IMR-90 (cell line): ENCODE measurements at regions not wholly inside any gene's neighbourhood (a gene's known extent, or its start where the extent isn't known, plus 50 kb on each side); places are given as distances from the start of the nearest gene placed in this dataset.

Experiments
- ATAC-seq: fragments of 200-7000 bp; cut with Tn5 transposase; 2 replicates; pipeline ENCODE4 v1.9.1; 2020; ENCODE audit warnings: low read depth, mild to moderate bottlenecking, moderate library complexity
- BruUV-seq: library from RNA; stranded (reverse); fragments of 400-500 nt; replicated peaks from 2 replicates; lab custom pipeline; 2021; lab: Mats Ljungman, UMichigan
- CTCF ChIA-PET: fragments of 300-600 bp; formaldehyde crosslinking; extraction: SDS; loops from one replicate; lab custom pipeline; 2021; ENCODE audit warnings: antibody characterized with exemption; lab: Yijun Ruan, JAX
- POLR2A ChIA-PET: fragments of 300-600 bp; sonication (Branson Sonifier 250); formaldehyde crosslinking; loops from one replicate; lab custom pipeline; 2022; ENCODE audit warnings: antibody characterized with exemption; ENCODE audit not compliant: unreplicated experiment; lab: Charles Lee
- DNase-seq: peaks from one replicate; pipeline ENCODE4 v3.0.0; 2013
- H2AFZ ChIP-seq: replicated peaks from 2 replicates; pipeline ENCODE3; 2013; ENCODE audit warnings: low read length, mild to moderate bottlenecking; ENCODE audit not compliant: poor library complexity
- H2AK5ac ChIP-seq: 2 replicates; pipeline ENCODE4 v1.6.1; 2013; ENCODE audit warnings: low read depth, low read length, inconsistent platforms
- H2AK9ac ChIP-seq: replicated peaks from 2 replicates; pipeline ENCODE3; 2013; ENCODE audit warnings: mild to moderate bottlenecking, low read depth, low read length, moderate library complexity; ENCODE audit not compliant: poor library complexity
- H2BK120ac ChIP-seq: 2 replicates; pipeline ENCODE4 v1.6.1; 2013; ENCODE audit warnings: low read depth, low read length, inconsistent platforms
- H2BK15ac ChIP-seq: 3 replicates; pipeline ENCODE4 v1.6.1; 2013; ENCODE audit warnings: low read depth, low read length, inconsistent platforms
- H2BK20ac ChIP-seq: 2 replicates; pipeline ENCODE4 v1.6.1; 2013; ENCODE audit warnings: low read depth, mild to moderate bottlenecking, inconsistent platforms, low read length, moderate library complexity
- H2BK5ac ChIP-seq: 2 replicates; pipeline ENCODE4 v1.6.1; 2013; ENCODE audit warnings: mild to moderate bottlenecking, low read depth, low read length, inconsistent platforms; ENCODE audit not compliant: poor library complexity, severe bottlenecking
- H3K14ac ChIP-seq: replicated peaks from 2 replicates; pipeline ENCODE4 v1.6.1; 2013; ENCODE audit warnings: low read depth, low read length, inconsistent platforms
- H3K18ac ChIP-seq: 2 replicates; pipeline ENCODE4 v1.6.1; 2013; ENCODE audit warnings: low read depth, low read length, control low read depth
- H3K23ac ChIP-seq: 2 replicates; pipeline ENCODE4 v1.6.1; 2013; ENCODE audit warnings: low read depth, low read length, inconsistent platforms
- H3K27ac ChIP-seq: 2 replicates; pipeline ENCODE4 v1.5.1; 2013; ENCODE audit warnings: mild to moderate bottlenecking, control low read depth, low read length; ENCODE audit not compliant: insufficient read depth
- H3K27me3 ChIP-seq: 2 replicates; pipeline ENCODE4 v1.6.1; 2013; ENCODE audit warnings: low read length; ENCODE audit not compliant: control insufficient read depth, insufficient read depth
- H3K36me3 ChIP-seq: 2 replicates; pipeline ENCODE4 v1.6.1; 2013; ENCODE audit warnings: low read length, mixed read lengths; ENCODE audit not compliant: control insufficient read depth, insufficient read depth
- H3K4ac ChIP-seq: 2 replicates; pipeline ENCODE4 v1.6.1; 2013; ENCODE audit warnings: low read depth, low read length, inconsistent platforms
- H3K4me1 ChIP-seq: 2 replicates; pipeline ENCODE4 v1.6.1; 2013; ENCODE audit warnings: low read length, mixed read lengths; ENCODE audit not compliant: control insufficient read depth, insufficient read depth
- H3K4me2 ChIP-seq: 2 replicates; pipeline ENCODE4 v1.6.1; 2013; ENCODE audit warnings: low read depth, mild to moderate bottlenecking, control low read depth, low read length, moderate library complexity
- H3K4me3 ChIP-seq: 2 replicates; pipeline ENCODE4 v1.5.1; 2013; ENCODE audit warnings: low read depth, mild to moderate bottlenecking, control low read depth, low read length, moderate library complexity; ENCODE audit not compliant: insufficient read depth
- H3K56ac ChIP-seq: 2 replicates; pipeline ENCODE4 v1.6.1; 2013; ENCODE audit warnings: low read length, inconsistent platforms; ENCODE audit not compliant: insufficient read depth; ENCODE audit errors: extremely low read depth
- H3K79me1 ChIP-seq, 2 experiments: 2 replicates each; pipeline ENCODE4 v1.6.1; 2013; ENCODE audit warnings: low read length in 2 of 2, inconsistent platforms in 1 of 2, low read depth in 1 of 2
- H3K9ac ChIP-seq: 2 replicates; pipeline ENCODE4 v1.6.1; 2013; ENCODE audit warnings: low read depth, low read length, control low read depth
- H3K9me1 ChIP-seq: 2 replicates; pipeline ENCODE4 v1.6.1; 2013; ENCODE audit warnings: low read length, inconsistent platforms; ENCODE audit not compliant: insufficient read depth
- H3K9me3 ChIP-seq: 2 replicates; pipeline ENCODE4 v1.6.1; 2013; ENCODE audit warnings: low read length; ENCODE audit not compliant: control insufficient read depth, insufficient read depth
- H4K20me1 ChIP-seq: 2 replicates; pipeline ENCODE4 v1.6.1; 2013; ENCODE audit warnings: low read length, inconsistent platforms; ENCODE audit not compliant: insufficient read depth
- H4K5ac ChIP-seq: 2 replicates; pipeline ENCODE4 v1.6.1; 2013; ENCODE audit warnings: mild to moderate bottlenecking, low read depth, low read length, control low read depth
- H4K8ac ChIP-seq, 2 experiments: 2 replicates each; pipeline ENCODE4 v1.6.1; 2013; ENCODE audit warnings: low read depth in 2 of 2, low read length in 2 of 2, control low read depth in 1 of 2, inconsistent platforms in 1 of 2
- H4K91ac ChIP-seq: 2 replicates; pipeline ENCODE4 v1.6.1; 2013; ENCODE audit warnings: low read depth, low read length, inconsistent platforms; ENCODE audit not compliant: insufficient read depth
- MAFK ChIP-seq: IDR thresholded peaks from 2 replicates; pipeline ENCODE4 v1.6.1; 2012; ENCODE audit warnings: low read depth, low read length, improper control_type of control experiment
- WGBS, 2 experiments: methylation state at CpG; one replicate each; pipeline versions ENCODE4 v1.1.5 to v1.1.7; 2013; ENCODE audit warnings: missing lambda C conversion rate in 2 of 2; ENCODE audit not compliant: insufficient read length in 1 of 2; ENCODE audit errors: extremely low coverage in 2 of 2; 5-methylcytosine and 5-hydroxymethylcytosine counted together
- dilution Hi-C: fragments of 300-500 bp; cut with HindIII; formaldehyde crosslinking; loops from one replicate; pipeline ENCODE4 v1.14.3; 2018; ENCODE audit warnings: low sequenced_read_pairs; ENCODE audit not compliant: unreplicated experiment
- in situ Hi-C: fragments of 300-500 bp; cut with MboI; formaldehyde crosslinking; loops from 3 replicates; pipeline ENCODE4 v1.14.3; 2019; ENCODE audit warnings: low sequenced_read_pairs, inconsistent platforms, mixed read lengths
- intact Hi-C: fragments of 100-400 bp; cut with micrococcal nuclease; formaldehyde crosslinking; loops from 2 replicates; pipeline ENCODE4 v1.10.0; 2022
- TF ChIP-seq, protein P1 (sequence below): fragments of 150-350 bp; IDR thresholded peaks from 2 replicates; pipeline ENCODE4 v1.6.1; 2016; ENCODE audit warnings: low read depth, mild to moderate bottlenecking, low read length, moderate library complexity, borderline replicate concordance

DNA sequence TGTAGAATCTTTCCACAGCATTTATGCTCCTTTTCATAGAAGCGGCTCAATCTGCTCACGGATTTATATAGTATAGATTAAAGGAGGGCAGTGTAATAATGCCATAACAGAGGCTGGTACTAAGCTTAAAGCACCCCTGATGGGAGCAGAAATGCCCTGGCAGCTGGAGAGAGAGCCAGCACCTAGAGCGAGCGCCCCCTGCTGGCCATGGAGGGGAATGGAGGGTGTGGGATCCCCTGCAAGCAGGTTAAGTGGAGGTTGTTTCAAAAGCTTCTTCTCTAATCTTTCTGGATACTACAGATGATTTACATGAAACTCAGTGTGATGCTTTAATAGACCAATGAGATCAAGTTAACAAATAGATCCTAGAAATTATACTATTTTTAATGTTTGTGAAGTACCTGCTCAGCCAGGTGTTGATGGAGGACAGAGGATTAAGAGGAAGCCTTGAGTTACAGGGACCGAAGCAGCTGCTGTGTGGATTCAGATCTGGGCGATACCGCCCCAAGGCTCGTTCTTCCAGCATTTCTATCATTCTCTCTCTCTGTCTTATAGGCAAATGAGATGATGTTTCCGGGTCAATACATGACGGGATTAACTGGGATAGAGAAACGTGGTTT, 1519.3 kb upstream of the TMEM132C start:
- WGBS, 2 experiments, result no CpG with 5 or more reads among the region's 11 CpGs
- Histone ChIP-seq H2BK20ac (no peak overlapping the region), H4K20me1 (no peaks in the 10 kb centered on the region), H4K8ac (no peak overlapping the region), H2AK9ac (no peak overlapping the region), H3K9me1 (no peaks in the 10 kb centered on the region), H2AK5ac (no peak overlapping the region), H3K4me1 (no peaks in the 10 kb centered on the region), H3K9me3 (peaks cover 7% of the 10 kb centered on the region), H3K36me3 (no peaks in the 10 kb centered on the region), H2BK5ac (no peak overlapping the region), H4K91ac (no peak overlapping the region), H3K27me3 (no peaks in the 10 kb centered on the region), H3K18ac (no peak overlapping the region), H3K23ac (no peak overlapping the region), H3K9ac (no peak overlapping the region), H3K27ac (no peak overlapping the region), H4K5ac (no peak overlapping the region), H3K79me1 (no peaks in the 10 kb centered on the region), H2AFZ (no peak overlapping the region), H3K56ac (no peak overlapping the region), H2BK15ac (no peak overlapping the region), H3K4me3 (no peak overlapping the region), H2BK120ac (no peak overlapping the region), H3K4ac (no peak overlapping the region), H3K14ac (no peak overlapping the region), H3K4me2 (no peak overlapping the region)
- intact Hi-C loops, result no loop called here
- TF ChIP-seq MAFK, result no peak
- TF ChIP-seq, protein P1, sequence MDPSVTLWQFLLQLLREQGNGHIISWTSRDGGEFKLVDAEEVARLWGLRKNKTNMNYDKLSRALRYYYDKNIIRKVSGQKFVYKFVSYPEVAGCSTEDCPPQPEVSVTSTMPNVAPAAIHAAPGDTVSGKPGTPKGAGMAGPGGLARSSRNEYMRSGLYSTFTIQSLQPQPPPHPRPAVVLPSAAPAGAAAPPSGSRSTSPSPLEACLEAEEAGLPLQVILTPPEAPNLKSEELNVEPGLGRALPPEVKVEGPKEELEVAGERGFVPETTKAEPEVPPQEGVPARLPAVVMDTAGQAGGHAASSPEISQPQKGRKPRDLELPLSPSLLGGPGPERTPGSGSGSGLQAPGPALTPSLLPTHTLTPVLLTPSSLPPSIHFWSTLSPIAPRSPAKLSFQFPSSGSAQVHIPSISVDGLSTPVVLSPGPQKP, result no peak
- ATAC-seq (no peak), DNase-seq (no peak)
- CTCF ChIA-PET, result no interaction called here
- in situ Hi-C loops, result no loop called here
- POLR2A ChIA-PET, result no interaction called here
- dilution Hi-C loops, result no loop called here
- no TSS peak for BruUV-seq
